HL-60 (cell line): ENCODE measurements at regions not wholly inside any gene's neighbourhood (a gene's known extent, or its start where the extent isn't known, plus 50 kb on each side); places are given as distances from the start of the nearest gene placed in this dataset.

ENCODE experiments used
- DNase-seq, 2 experiments: peaks; one replicate each; pipeline ENCODE4 v3.0.0-alpha.2; 2010 to 2020; ENCODE audit warnings: low read depth in 1 of 2, low spot score in 1 of 2
- H3K27ac ChIP-seq: fragments of 250-450 bp; sonication (Bioruptor Pico); replicated peaks from 2 replicates; pipeline ENCODE4 v1.5.1; 2020; ENCODE audit warnings: mild to moderate bottlenecking, moderate library complexity
- H3K27me3 ChIP-seq: fragments of 250-450 bp; sonication (Bioruptor Pico); 2 replicates; pipeline ENCODE4 v1.5.1; 2021; ENCODE audit warnings: mild to moderate bottlenecking, moderate library complexity; ENCODE audit not compliant: insufficient read depth, poor library complexity, severe bottlenecking
- H3K4me3 ChIP-seq: replicated peaks from 2 replicates; pipeline ENCODE4 v1.5.1; 2011; ENCODE audit warnings: mild to moderate bottlenecking, control low read depth, low read length; ENCODE audit not compliant: insufficient read depth
- CTCF ChIP-seq: IDR thresholded peaks from one replicate; pipeline ENCODE4 v1.5.1; 2011; ENCODE audit warnings: low read length, control low read depth, inconsistent platforms; ENCODE audit not compliant: insufficient read depth
- GABPA ChIP-seq: IDR thresholded peaks from 2 replicates; pipeline ENCODE4 v1.6.1; 2012; ENCODE audit warnings: low read depth
- POLR2AphosphoS5 ChIP-seq: IDR thresholded peaks from 2 replicates; pipeline ENCODE4 v1.6.1; 2012; ENCODE audit warnings: low read depth
- REST ChIP-seq: IDR thresholded peaks from 2 replicates; pipeline ENCODE4 v1.6.1; 2012; ENCODE audit warnings: low read depth; ENCODE audit not compliant: insufficient replicate concordance
- SPI1 ChIP-seq: IDR thresholded peaks from 2 replicates; pipeline ENCODE4 v1.6.1; 2012; ENCODE audit warnings: low read depth, mild to moderate bottlenecking, borderline replicate concordance

- TF ChIP-seq REST (no peak), CTCF (peak; percentile 1), SPI1 (no peak)
- H3K27me3 ChIP-seq: no peaks in the 10 kb centered on the region
Observed at GRCh38 chrX:151505796-151506195, 57.7 kb upstream of the PASD1 start.

GRCh38 chrX:151510203-151510602 is 53.3 kb upstream of the PASD1 start:
- TF ChIP-seq GABPA (no peak), POLR2AphosphoS5 (no peak), REST (no peak), CTCF (no peak), SPI1 (no peak)
- Histone ChIP-seq H3K4me3 (no peak overlapping the region), H3K27me3 (no peaks in the 10 kb centered on the region), H3K27ac (no peak overlapping the region)
- DNase-seq: no peak

More at GRCh38 chrX:151505796-151506195, 57.7 kb upstream of the PASD1 start:
- Histone ChIP-seq H3K27ac (no peak overlapping the region), H3K4me3 (no peak overlapping the region)
- DNase-seq: peak in 1 of 2 experiments; percentile 12

GRCh38 chrX:151513472-151513871 is 50.0 kb upstream of the PASD1 start:
- TF ChIP-seq POLR2AphosphoS5: no peak
- TF ChIP-seq CTCF: no peak
- TF ChIP-seq REST: no peak
- TF ChIP-seq SPI1: no peak
- no peak for TF ChIP-seq GABPA
- no peak for DNase-seq
- Histone ChIP-seq H3K27me3 (peaks cover 3% of the 10 kb centered on the region), H3K4me3 (no peak overlapping the region), H3K27ac (no peak overlapping the region)
